NCI-H524 (cell line): ENCODE measurements at regions not wholly inside any gene's neighbourhood (a gene's known extent, or its start where the extent isn't known, plus 50 kb on each side); places are given as distances from the start of the nearest gene placed in this dataset.
"Not testable (repeated sequence)": the region's sequence is repeated elsewhere in the genome, so short reads cannot be mapped to it uniquely, and the experiment has no call there.

Source experiments
- DNase-seq, 2 experiments: peaks; one replicate each; lab custom pipeline; 2025; lab: John Stamatoyannopoulos, UW

- no peak for DNase-seq
Observed at GRCh38 chr2:189309331-189309730, 129.8 kb upstream of the COL5A2 start.

- no peak for DNase-seq
Observed at GRCh38 chr2:189312211-189312610, 129.1 kb upstream of the WDR75 start.

GRCh38 chr2:189312643-189313042 lies 128.6 kb upstream of the WDR75 start:
- DNase-seq: no peak

GRCh38 chr2:189318761-189319160 lies 122.5 kb upstream of the WDR75 start:
- DNase-seq: no peak

GRCh38 chr2:189319424-189319823 lies 121.8 kb upstream of the WDR75 start:
- not testable (repeated sequence) for DNase-seq

- no peak for DNase-seq
Observed at GRCh38 chr2:189327879-189328847, 113.1 kb upstream of the WDR75 start.

DNA sequence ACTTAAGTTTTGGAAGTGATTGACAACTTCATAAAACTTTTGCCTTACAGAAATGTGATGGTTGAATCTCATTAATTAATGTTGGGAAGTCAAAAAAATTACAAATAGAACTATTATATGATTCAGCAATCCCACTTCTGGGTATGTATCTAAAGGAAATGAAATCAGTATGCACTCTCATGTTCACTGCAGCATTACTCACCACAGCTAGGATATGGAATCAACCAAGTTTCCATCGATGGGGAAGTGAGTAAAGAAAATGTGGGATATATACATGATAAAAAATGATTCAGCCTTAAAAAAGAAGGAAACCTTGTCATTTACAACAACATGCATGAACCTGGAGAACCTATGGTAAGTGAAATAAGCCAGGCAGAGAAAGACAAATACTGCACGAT lies 112.4 kb upstream of the WDR75 start:
- no peak for DNase-seq

- DNase-seq: no peak
Observed at GRCh38 chr2:189336276-189336975, 104.8 kb upstream of the WDR75 start.

GRCh38 chr2:189337656-189338055 lies 103.6 kb upstream of the WDR75 start:
- DNase-seq: no peak

GRCh38 chr2:189338115-189338514 lies 103.2 kb upstream of the WDR75 start:
- DNase-seq: no peak

DNA sequence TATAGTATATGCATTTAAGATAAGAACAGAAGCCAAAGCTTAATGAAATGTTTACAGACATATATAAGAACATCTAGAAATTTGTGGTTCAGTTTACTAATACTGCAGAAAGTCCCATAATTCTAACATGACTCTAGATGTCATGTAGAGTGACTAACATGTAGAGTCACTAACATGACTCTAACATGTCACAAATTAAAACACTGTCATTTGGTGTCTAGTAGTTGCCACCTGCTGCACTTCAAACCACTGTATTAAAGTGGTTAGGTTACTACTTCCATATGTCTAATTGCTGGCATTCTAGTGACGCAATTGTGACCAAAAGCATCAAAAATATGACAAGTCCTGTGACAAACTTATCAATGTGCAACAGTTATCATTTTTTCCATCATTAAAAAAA lies 100.2 kb upstream of the WDR75 start:
- DNase-seq: no peak

DNA sequence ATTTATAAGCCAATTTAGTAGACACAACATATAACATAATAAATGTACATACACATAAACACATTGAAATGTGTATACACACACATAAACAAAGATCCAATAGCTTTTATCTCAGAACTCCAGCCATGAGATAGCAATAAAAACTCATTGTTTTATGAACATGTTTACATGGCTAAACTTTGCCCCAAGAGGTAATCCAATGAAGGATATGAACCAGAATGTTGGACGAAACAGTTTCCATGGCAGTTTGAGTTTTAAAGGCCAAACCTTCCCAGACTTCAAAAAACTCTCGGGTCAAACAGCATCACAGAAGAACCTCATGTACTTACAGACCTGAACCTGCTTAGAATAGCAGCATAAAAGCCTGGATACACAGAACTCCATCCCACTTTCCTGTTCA lies 97.2 kb upstream of the WDR75 start:
- DNase-seq: no peak

DNA sequence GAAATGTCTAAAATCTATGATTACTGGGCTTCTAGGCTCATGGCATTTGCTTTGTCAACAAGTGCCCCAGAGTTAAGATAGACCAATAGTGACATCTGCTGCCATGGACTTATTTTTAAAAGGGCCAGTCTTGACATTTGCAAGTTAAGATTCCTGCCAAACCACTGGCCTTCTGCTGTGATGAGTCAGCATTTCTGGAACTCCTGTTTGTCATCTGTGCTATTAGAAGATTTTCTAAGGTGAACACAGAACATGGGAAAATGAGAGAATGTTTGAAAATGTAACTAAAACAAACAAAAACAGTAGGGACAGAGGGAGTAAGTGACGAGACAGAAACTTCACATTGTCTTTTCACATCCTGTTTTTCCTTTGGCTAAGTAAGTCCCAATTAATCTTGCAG lies 93.7 kb upstream of the WDR75 start:
- DNase-seq: peak in 1 of 2 experiments; percentile 35

DNA sequence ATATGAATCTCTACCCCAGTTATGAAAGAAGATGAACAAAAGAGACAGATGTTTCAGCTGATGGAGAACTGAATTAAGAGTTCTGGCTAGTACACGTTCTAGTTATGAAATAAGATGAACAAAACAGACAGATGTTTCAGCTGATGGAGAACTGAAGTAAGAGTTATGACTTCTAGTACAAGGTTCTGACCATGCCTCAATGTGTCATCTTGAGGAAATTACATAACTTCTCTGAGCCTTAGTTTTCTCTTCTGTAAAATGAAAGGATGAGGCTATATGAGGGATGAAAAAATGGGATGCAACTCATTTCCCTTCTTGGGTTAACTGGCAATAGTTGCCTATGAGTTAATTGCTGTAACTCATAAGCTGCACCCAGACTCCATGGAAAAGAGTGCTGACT lies 92.9 kb upstream of the WDR75 start:
- DNase-seq: no peak

GRCh38 chr2:189350540-189351209 lies 90.6 kb upstream of the WDR75 start:
- no peak for DNase-seq

- DNase-seq: not testable (repeated sequence)
Observed at GRCh38 chr2:189351933-189352332, 89.3 kb upstream of the WDR75 start.

GRCh38 chr2:189357375-189357774 lies 83.9 kb upstream of the WDR75 start:
- DNase-seq: not testable (repeated sequence)

GRCh38 chr2:189360861-189361260 lies 80.4 kb upstream of the WDR75 start:
- DNase-seq: no peak

GRCh38 chr2:189362283-189362682 lies 79.0 kb upstream of the WDR75 start:
- no peak for DNase-seq

DNA sequence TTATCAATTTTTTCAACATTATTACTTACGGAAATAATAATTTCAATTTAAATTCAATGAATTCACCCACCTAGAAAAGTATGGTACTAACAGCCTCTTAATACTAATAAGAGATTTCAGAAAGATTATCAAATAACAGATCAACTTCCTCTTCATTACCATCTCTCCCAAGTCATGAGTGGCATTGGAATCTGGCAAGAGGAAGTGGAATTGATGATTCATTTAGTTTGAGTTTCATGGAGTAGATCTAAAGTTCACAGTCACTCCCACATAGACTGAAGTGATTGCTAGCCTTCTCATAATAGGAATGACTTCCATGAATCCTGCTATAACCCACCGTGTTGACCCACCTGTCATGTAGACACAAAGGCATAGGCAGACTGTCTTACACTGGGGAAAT lies 77.7 kb upstream of the WDR75 start:
- no peak for DNase-seq

DNA sequence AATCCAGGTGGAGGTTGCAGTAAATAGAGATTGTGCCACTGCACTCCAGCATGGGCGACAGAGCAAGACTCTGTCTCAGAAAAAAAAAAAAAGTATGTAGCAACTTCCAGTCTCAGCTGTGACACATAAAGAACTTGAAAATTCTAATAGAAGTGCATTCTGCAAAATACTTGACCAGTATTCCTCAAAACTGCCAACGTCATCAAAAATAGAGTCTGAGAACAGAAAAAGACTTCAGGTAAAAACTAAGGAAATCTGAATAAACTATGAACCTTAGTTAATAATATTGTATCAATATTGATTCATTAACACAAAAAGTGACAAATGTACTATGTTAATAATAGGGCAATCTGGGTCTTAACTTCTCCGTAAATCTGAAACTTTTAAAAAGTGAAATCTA lies 76.7 kb upstream of the WDR75 start:
- no peak for DNase-seq

- DNase-seq: no peak
Observed at GRCh38 chr2:189366349-189366748, 74.9 kb upstream of the WDR75 start.

- no peak for DNase-seq
Observed at GRCh38 chr2:189367343-189367742, 73.9 kb upstream of the WDR75 start.
